HG02759 (cell line): ENCODE measurements at regions not wholly inside any gene's neighbourhood (a gene's known extent, or its start where the extent isn't known, plus 50 kb on each side); places are given as distances from the start of the nearest gene placed in this dataset.

ENCODE experiments used
- ATAC-seq: cut with Tn5 transposase; IDR thresholded peaks from one replicate; pipeline ENCODE4 v1.9.1; 2021; ENCODE audit warnings: mild to moderate bottlenecking, moderate library complexity; ENCODE audit not compliant: unreplicated experiment

DNA sequence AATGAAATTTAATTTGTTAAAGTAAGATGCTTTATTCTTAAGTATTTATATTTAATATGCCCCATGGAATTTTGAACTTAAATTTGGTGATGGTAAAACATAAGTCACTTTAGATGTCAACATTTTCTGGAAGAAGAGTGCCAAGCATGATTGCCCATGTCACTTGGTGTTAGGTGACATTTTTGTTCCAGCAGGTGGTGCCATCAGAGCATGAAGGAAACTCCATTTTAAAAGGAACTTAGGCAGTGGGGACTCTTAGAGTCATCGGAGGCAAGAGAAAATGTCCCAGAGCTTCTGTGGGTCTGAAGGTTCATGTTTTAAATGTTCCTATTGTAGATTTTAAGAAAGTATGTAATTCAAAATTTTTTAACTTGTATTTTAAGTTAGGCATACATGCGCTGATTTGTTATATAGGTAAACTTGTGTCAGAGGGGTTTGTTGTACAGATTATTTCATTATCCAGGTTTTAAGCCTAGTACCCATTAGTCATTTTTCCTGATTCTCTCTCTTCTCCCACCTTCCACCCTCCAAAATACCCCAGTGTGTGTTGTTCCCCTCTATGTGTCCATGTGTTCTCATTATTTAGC lies 789.3 kb downstream of the SEMA5A start:
- no peak for ATAC-seq

DNA sequence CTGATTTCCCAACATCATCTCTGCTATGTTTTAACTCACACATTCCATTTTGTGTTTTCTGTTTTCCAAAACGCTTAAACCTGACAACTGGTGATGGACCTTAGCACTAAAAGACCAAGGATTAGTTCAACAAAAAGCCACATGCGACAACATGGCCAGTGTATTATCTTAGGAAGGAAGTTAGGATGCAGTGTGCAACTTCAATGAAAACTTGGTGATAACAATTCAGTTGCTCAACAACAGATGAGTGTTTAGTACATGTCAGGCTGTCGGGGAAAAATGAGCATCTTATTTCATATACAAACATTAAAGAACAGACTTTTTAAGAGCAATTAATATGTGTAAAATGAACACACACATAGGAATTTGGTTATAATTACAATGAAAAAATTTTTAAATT lies 780.0 kb downstream of the SEMA5A start:
- no peak for ATAC-seq

DNA sequence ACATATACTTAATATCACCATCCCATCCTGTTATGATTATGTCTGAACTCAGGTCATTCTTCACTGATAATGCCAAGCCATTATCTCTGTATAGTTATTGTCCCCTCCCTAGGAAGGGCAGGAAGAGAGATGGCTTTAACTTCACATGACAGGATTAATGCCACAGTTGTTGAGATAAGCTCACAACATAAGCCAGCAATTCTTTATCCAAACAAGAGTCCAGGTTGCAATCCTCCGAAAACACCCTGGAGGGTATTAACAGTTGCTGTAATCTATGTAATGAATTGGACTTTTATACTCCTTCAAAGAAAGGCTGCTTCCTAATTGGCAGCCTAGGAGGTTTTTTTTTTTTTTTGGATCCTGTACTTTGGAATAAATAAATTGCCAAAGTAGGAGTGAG lies 779.4 kb downstream of the SEMA5A start:
- ATAC-seq: no peak

DNA sequence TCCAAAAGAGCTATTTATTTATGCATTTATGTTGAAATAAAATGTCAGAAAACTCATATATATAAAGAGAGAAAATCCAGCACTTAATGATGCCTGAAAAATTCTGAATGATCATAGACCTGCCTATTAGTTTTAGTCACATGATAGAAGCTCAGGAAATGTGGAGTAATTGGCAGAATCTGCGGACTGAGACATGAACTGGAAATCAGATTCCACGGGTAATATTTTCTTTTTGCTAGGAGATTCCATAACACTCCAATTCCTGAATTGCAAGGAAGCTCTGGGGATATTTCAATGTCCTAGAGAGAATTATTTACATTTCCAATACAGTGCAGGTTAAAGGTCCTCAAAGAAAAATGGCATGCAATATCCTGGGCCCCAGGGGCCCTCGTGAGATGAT lies 778.8 kb downstream of the SEMA5A start:
- ATAC-seq: no peak

DNA sequence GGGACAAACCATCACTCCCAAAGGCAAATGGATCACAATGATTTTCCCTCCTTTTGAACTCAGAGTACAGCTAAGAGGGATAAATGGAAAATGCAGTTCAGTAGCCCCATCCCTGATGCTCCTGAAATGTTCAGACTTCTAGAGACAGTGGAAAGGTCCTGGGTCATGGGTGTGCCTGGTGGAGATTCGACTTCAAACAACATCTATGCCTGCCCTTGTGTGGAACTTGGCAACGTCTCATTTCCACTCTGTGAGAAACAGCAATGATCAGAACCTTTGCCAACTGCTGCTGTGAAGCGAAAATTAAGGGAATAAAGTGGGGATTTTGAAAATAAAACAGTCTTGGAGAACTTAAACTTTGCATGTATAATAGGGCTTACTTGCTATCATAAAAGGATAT lies 778.1 kb downstream of the SEMA5A start:
- no peak for ATAC-seq

DNA sequence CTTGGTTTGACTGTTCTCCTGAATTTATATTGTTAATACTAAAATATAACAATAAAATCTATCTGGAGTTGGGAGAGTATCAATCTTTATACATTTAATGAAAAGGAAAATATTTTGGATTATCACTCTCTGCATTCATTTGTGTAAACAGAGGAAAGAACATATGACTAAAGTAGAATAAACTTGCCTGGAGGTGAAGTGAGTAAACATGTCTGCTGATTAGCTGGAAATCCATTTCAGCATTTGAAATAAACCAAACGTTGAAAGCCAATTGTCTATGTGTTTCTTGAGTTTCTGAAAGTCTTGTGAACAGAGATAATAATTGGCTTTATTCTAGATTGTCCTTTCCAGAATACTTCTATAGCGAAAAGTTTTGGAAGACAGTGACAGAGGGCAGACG lies 776.2 kb downstream of the SEMA5A start:
- ATAC-seq: no peak

DNA sequence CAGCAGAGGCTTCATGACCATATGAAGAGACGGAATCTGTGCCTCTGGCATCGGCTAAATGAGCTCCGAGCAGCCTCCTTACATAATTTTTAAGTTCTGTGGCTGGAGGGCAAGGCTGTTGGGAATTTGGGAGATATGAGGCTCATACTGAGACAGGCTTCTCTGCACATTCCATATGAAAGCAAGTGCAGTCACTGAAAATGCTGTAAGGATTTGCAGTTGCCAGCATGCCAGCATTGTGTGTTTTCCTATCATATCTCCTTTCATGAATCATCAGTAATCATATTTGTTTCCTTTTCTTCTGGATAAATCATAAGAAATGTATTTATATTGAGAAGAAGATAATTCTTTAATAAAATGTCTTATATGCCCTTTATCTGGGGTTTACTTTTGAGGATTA lies 775.4 kb downstream of the SEMA5A start:
- no peak for ATAC-seq

DNA sequence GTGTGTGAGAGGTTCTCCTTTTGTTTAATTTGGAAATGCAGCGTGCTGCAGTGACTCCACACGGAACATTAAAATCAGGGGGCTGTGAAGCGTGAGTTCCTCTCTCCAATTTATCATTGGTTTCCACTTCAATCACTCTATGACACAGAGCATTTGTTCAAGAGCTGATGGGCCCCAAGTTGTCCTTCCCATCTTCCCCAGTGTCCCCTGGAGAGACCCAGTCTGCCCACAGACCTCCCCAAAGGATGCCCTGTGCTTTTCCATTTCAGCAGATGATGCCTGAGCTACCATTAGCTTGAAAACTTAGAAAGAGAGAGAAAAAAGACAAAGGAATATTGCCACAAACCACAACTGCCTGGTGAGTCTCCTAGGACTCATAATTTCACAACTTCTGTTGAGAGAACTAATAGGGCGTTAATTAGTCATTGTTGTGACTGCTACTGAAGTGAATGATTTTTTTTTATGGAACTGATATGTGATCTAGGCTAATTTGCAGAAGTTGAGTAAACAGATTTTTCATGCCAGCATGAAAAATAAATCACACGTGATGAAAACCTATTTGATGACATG lies 772.7 kb downstream of the SEMA5A start:
- ATAC-seq: no peak

DNA sequence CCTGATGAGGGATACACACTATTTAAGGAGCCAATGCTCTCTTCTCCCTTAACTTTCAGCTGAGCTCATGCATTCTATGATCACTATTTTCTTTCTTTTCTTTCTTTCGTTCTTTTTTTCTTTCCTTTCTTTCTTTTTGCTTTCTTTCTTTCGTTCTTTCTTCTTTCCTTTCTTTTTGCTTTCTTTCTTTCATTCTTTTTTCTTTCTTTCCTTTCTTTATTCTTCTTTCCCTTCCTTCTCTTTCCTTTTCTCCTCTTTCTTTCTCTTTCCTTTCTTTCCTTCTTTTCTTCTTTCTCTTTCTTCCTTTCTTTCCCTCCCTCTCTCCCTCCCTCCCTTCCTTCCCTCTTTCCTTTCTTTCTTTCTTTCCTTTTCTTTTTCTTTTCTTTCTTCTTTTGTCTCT lies 761.2 kb downstream of the SEMA5A start:
- no peak for ATAC-seq

DNA sequence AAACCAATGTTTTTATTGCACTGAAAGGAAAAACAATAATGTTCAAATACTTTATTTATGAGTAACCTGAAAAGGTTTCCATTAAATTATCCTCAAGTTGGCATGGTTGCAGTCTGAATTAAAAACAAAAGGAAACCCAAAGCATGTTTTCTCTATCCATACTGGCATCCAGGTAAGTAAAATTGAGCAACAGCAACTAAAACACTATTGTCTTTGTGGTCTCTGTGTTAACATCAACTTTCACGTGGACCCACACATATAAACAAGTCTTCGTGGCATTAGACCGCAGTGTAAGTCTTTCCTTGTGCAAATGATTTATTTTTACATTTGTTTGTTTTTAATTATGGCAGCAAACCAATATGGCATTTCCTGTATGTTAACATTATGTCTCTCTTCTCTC lies 757.6 kb downstream of the SEMA5A start:
- ATAC-seq: no peak

DNA sequence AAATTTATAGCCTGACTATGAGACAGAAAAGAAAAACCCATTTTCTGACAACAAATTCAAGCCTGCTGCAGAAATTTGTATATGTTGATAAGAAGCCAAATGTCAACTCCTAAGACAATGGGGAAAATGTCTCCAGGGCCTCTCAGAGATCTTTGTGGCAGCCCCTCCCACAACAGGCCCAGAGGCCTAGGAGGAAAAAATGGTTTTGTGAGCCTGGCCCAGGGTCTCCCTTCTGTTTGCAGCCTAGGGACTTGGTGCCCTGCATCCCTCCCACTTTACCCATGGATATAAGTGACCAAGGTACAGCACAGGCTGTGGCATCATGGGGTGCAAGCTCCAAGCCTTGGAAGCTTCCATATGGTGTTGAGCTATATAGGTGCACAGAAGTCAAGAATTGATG lies 740.2 kb downstream of the SEMA5A start:
- ATAC-seq: no peak

DNA sequence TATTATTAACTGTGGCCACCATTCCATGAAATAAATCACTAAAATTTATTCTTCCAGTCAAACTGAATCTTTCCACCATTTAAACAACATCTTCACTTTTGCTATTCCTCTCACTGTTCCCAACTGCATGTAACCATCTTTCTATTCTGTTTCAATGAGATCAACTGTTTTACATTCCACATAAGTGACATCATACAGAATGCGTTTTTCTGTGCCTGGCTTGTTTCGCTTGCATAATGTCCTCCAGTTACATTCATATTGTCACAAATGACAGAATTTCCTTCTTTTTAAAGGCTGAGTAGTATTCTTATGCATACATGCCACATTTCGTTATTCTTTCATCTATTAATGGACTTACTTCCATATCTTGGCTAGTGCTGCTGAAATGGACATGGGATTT lies 738.2 kb downstream of the SEMA5A start:
- ATAC-seq: no peak

DNA sequence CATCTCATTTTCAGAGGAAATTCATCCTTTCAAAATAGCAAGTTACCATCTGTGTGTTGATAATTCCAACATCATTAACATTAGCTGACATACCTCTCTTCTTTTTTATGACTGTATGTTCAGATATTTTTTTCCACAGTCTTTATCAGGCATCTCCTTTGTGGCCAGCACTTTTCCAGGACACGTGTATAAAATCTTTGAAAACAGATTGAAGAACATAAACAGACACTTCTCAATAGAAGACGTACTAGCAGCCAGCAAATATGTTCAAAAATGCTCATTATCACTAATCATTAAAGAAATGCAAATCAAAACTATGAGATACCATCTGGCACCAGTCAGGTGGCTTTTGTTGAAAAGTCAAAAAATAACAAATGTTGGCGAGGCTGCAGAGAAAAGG lies 734.3 kb downstream of the SEMA5A start:
- no peak for ATAC-seq

DNA sequence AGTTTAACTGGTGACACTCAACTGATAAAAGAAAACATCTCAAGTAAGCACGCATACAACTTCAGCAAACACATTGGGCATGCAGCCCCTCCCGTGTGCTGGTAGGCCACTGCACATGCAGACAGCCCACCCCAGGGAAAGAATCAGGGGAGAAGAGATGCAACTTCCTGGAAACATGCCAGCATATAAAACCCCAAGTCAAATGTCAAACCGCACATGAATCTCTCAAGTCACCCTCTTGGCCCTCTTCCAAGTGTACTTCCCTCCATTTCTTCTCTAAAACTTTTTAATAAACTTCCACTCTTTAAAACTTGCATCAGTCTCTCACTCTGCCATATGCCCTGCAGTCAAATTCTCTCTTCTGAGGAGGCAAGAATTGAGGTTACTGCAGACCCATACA lies 732.7 kb downstream of the SEMA5A start:
- ATAC-seq: no peak

DNA sequence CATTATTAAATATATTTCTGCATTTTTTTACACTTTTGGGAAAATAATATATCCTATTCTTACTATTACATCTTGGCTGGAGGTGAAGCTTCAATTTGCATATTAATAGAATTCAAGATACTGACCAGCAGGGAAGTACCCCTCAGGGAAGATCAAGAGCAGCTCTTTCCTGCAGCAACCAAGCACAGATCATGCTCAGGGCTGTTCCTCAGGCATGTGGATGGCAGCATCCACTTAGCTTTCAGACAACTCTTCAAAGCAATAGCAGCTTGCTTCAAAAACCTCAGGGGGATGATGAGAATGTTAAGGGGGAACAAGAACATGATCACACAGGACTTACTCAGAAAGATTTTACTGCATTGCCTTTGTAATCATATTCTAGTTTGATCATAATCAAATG lies 731.8 kb downstream of the SEMA5A start:
- ATAC-seq: no peak

DNA sequence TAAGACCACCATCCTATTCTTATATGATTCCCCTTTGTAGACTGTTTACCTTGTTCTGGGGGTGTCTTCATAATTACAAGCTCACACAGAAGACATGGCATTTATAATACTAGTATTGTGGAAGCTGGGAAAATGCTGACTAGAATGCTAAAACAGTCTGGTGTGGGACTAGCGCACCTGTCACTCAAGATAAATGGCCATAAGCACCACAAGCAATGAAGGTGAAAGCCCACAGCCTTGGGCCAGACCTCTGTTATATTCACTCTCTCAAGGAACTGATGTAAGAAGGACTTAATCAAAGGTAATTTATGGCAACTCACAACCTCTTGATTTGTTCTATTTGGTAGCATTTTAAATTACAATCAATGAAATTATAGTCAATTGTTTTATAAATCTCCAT lies 721.5 kb downstream of the SEMA5A start:
- no peak for ATAC-seq

DNA sequence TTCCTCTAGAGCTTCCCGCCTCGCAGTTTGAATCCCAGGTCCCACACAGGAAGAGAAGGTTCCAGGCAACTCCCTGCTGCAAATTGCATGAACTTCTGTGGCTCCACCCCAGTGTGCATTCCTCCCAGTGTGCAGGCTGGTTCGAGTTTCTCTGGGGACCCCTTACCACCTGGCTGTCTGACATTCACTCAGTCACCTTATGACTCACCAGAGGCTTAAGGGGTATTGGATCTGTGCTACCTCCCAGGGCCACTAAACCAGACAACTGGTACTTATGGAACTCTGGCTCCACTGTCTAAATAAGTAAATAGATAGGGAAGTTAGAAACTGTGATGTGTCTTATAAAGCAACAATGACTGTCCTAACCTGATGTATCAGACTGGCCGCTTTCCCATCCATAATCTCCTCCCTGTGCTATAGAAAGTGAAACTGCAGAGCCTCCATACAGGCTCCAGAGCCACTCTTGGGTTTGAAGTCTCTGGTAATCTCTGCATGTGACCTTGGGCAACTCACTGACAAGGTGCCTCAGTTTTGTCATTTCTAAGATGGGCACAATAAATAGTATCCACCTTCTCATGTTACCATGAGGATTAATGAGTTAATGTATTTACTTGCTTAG lies 720.6 kb downstream of the SEMA5A start:
- ATAC-seq: no peak

DNA sequence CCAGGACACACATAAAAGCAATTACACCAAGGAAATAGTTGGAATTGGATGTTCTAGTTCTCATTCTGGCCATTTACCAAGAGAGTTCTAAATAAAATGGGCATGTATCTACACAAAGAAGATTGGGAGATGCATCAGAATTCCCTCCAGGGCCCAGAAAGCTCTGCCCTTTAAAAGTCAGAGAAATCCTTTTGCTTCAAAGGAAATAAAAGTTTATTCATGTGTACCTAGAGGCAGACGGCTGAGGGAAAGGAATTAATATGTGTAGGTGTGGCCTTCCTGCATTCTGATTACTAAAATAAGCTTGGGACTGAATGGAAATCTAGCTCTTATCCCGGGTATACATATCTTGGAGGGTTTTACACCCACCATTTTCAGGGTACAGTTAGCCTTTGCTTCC lies 719.4 kb downstream of the SEMA5A start:
- no peak for ATAC-seq

DNA sequence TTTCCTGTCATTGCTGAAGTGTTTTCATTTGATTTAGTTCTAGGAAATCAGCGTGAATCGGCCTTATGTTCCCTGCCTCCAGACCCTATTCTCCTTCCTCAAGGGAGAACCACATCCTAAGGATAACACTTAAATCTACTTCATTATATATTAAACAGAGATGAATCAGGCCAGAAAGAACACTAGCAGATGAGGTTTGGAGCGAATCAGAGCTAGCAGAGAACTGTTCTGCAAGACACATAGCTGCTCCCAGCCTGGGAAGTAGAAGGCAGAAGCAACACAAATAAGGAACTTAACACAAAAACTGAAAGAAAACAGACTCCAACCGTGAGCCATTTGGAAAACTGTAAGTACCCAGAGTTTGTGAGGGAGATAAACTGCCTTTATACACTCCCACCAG lies 718.2 kb downstream of the SEMA5A start:
- no peak for ATAC-seq

DNA sequence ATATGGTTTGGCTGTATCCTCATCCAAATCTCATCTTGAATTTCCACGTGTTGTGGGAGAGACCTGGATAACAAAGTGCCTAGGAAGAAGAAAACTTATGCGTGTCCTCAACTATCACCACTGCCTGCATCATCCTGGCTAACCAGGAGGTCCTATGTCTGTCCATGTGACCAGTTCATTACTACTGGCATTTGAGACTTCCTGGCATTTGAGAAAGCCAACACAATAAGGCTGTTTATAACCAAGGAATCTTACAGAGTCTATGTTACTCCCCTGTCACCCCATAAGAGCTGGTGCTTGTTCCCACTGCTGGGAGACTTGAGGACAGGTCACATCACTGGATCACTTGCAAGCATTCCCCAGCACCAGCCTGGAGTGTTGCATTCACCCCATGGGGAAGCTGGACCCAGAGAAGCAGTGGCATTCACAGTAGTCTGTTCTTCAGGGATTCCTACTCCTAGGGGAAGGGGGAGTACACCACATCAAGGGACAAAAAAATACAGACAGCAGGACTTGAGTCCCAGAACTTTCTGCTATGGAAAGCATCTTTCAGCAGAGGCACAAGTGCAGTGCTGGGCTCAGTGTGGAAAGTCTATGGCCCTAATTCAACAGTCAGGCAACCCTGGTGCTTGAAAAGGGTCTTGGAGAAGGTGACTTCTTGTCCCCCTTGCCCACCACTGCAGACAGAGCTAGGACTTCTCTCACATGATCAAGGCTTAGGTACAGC lies 717.1 kb downstream of the SEMA5A start:
- ATAC-seq: no peak

DNA sequence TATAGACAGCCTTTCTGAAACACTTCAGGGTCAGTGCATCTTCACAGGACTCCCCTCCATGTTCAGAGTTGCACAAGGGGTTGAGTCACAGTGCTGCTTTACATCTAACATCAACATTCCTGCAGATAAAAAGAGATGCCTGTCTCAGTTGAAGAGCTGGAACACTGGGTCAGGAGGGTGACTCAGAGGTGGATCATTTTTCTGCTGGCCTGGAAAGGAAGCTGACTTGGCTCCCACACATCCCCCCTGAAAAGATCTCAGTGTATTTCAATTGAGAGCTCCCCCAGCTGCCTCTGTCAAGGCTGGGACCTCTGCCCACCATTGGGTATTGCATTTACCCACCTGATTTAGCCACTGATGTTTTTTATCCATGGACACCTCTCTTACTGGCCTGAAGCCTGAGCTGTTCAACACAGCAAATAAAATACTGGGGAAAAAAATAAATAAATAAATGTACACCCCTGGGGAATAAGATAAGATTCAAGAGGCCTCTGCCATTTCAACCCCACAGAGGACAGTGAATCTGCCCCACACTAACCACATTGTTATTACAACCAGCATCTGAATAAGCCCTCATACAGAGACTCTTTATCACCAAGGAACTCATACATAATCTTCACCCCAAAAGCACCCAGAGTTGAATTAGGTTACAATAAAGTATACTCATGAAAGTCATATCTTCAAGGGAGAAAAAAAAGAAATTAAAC lies 716.4 kb downstream of the SEMA5A start:
- ATAC-seq: no peak

DNA sequence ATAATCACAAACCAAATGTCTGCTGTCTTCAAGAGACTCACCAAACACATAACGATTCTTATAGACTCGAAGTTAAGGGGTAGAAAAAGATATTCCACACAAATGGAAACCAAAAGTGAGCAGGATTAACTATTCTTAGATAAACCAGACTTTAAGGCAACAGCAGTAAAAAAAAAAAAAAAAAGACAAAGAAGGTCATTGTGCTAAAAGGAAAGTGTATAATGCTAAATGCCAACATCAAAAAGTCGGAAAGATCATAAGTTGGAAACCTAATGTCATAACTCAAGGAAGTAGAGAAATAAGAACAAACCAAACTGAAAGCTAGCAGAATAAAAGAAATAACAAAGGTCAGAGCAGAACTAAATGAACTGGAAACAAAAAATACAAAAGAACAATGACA lies 714.6 kb downstream of the SEMA5A start:
- ATAC-seq: no peak
